ENCODE measurements at regions not wholly inside any gene's neighbourhood (a gene's known extent, or its start where the extent isn't known, plus 50 kb on each side); places are given as distances from the start of the nearest gene placed in this dataset.

GRCh38 chr12:107518868-107519267 lies 166.7 kb upstream of the PWP1 start:
- H3K4me3 ChIP-seq (ENCODE audit: low read length in 2 of 2) = no peak overlapping the region

GRCh38 chr12:107519906-107520859 lies 165.4 kb upstream of the PWP1 start:
- H3K9ac ChIP-seq (ENCODE audit: low read length in 2 of 2) = no peak overlapping the region
- H3K4me3 ChIP-seq (ENCODE audit: low read length in 2 of 2) = no peak overlapping the region
- no peaks in the 10 kb centered on the region for H3K4me1 ChIP-seq (ENCODE audit: control insufficient read depth, insufficient read depth, low read length)
- H3K36me3 ChIP-seq (ENCODE audit: control insufficient read depth in 2 of 2, insufficient read depth in 2 of 2, low read length in 2 of 2) = no peaks in the 10 kb centered on the region
- no peak overlapping the region for H3K27ac ChIP-seq (ENCODE audit: low read length)
- no peaks in the 10 kb centered on the region for H3K27me3 ChIP-seq (ENCODE audit: control insufficient read depth in 1 of 2, insufficient read depth in 2 of 2, low read length in 2 of 2)
- H3K9me3 ChIP-seq (ENCODE audit: control insufficient read depth in 2 of 2, low read length in 2 of 2) = peaks cover 5 to 9% of the 10 kb centered on the region in 2 donors

More at GRCh38 chr12:107518868-107519267, 166.7 kb upstream of the PWP1 start:
- Histone ChIP-seq H3K9ac (ENCODE audit: low read length in 2 of 2) (no peak overlapping the region), H3K9me3 (ENCODE audit: control insufficient read depth in 2 of 2, low read length in 2 of 2) (peaks cover 5 to 9% of the 10 kb centered on the region in 2 donors), H3K27ac (ENCODE audit: low read length) (no peak overlapping the region), H3K36me3 (ENCODE audit: control insufficient read depth in 2 of 2, insufficient read depth in 2 of 2, low read length in 2 of 2) (no peaks in the 10 kb centered on the region), H3K27me3 (ENCODE audit: control insufficient read depth in 1 of 2, insufficient read depth in 2 of 2, low read length in 2 of 2) (no peaks in the 10 kb centered on the region), H3K4me1 (ENCODE audit: control insufficient read depth, insufficient read depth, low read length) (no peaks in the 10 kb centered on the region)

- Histone ChIP-seq H3K9me3 (ENCODE audit: control insufficient read depth in 2 of 2, low read length in 2 of 2) (peaks cover 5 to 9% of the 10 kb centered on the region in 2 donors), H3K4me1 (ENCODE audit: control insufficient read depth, insufficient read depth, low read length) (no peaks in the 10 kb centered on the region), H3K36me3 (ENCODE audit: control insufficient read depth in 2 of 2, insufficient read depth in 2 of 2, low read length in 2 of 2) (no peaks in the 10 kb centered on the region), H3K27me3 (ENCODE audit: control insufficient read depth in 1 of 2, insufficient read depth in 2 of 2, low read length in 2 of 2) (no peaks in the 10 kb centered on the region), H3K27ac (ENCODE audit: low read length) (no peak overlapping the region), H3K4me3 (ENCODE audit: low read length in 2 of 2) (no peak overlapping the region), H3K9ac (ENCODE audit: low read length in 2 of 2) (no peak overlapping the region)
These were observed 163.7 kb upstream of the PWP1 start for GRCh38 chr12:107521826-107522355.

- H3K27me3 ChIP-seq (ENCODE audit: control insufficient read depth in 1 of 2, insufficient read depth in 2 of 2, low read length in 2 of 2) = peaks cover 0 to 1% of the 10 kb centered on the region in 2 donors
- H3K9me3 ChIP-seq (ENCODE audit: control insufficient read depth in 2 of 2, low read length in 2 of 2) = peaks cover 5 to 9% of the 10 kb centered on the region in 2 donors
- no peak overlapping the region for H3K27ac ChIP-seq (ENCODE audit: low read length)
- no peaks in the 10 kb centered on the region for H3K36me3 ChIP-seq (ENCODE audit: control insufficient read depth in 2 of 2, insufficient read depth in 2 of 2, low read length in 2 of 2)
- no peak overlapping the region for H3K9ac ChIP-seq (ENCODE audit: low read length in 2 of 2)
- no peaks in the 10 kb centered on the region for H3K4me1 ChIP-seq (ENCODE audit: control insufficient read depth, insufficient read depth, low read length)
- no peak overlapping the region for H3K4me3 ChIP-seq (ENCODE audit: low read length in 2 of 2)
These were observed 162.7 kb upstream of the PWP1 start for GRCh38 chr12:107522692-107523477.

- Histone ChIP-seq H3K27me3 (ENCODE audit: control insufficient read depth in 1 of 2, insufficient read depth in 2 of 2, low read length in 2 of 2) (peaks cover 0 to 2% of the 10 kb centered on the region in 2 donors), H3K27ac (ENCODE audit: low read length) (no peak overlapping the region), H3K9ac (ENCODE audit: low read length in 2 of 2) (no peak overlapping the region), H3K36me3 (ENCODE audit: control insufficient read depth in 2 of 2, insufficient read depth in 2 of 2, low read length in 2 of 2) (no peaks in the 10 kb centered on the region), H3K9me3 (ENCODE audit: control insufficient read depth in 2 of 2, low read length in 2 of 2) (peaks cover 5 to 7% of the 10 kb centered on the region in 2 donors), H3K4me3 (ENCODE audit: low read length in 2 of 2) (no peak overlapping the region), H3K4me1 (ENCODE audit: control insufficient read depth, insufficient read depth, low read length) (no peaks in the 10 kb centered on the region)
These were observed 161.6 kb upstream of the PWP1 start for GRCh38 chr12:107523775-107524535.

- Histone ChIP-seq H3K36me3 (ENCODE audit: control insufficient read depth in 2 of 2, insufficient read depth in 2 of 2, low read length in 2 of 2) (no peaks in the 10 kb centered on the region), H3K4me1 (ENCODE audit: control insufficient read depth, insufficient read depth, low read length) (no peaks in the 10 kb centered on the region), H3K4me3 (ENCODE audit: low read length in 2 of 2) (no peak overlapping the region), H3K9me3 (ENCODE audit: control insufficient read depth in 2 of 2, low read length in 2 of 2) (peaks cover 5 to 7% of the 10 kb centered on the region in 2 donors), H3K27ac (ENCODE audit: low read length) (no peak overlapping the region), H3K9ac (ENCODE audit: low read length in 2 of 2) (no peak overlapping the region), H3K27me3 (ENCODE audit: control insufficient read depth in 1 of 2, insufficient read depth in 2 of 2, low read length in 2 of 2) (peaks cover 0 to 5% of the 10 kb centered on the region in 2 donors)
These were observed 160.4 kb upstream of the PWP1 start for GRCh38 chr12:107525063-107525718.

- no peaks in the 10 kb centered on the region for H3K36me3 ChIP-seq (ENCODE audit: control insufficient read depth in 2 of 2, insufficient read depth in 2 of 2, low read length in 2 of 2)
- no peaks in the 10 kb centered on the region for H3K4me1 ChIP-seq (ENCODE audit: control insufficient read depth, insufficient read depth, low read length)
- H3K27me3 ChIP-seq (ENCODE audit: control insufficient read depth in 1 of 2, insufficient read depth in 2 of 2, low read length in 2 of 2) = peaks cover 0 to 5% of the 10 kb centered on the region in 2 donors
- H3K27ac ChIP-seq (ENCODE audit: low read length) = no peak overlapping the region
- no peak overlapping the region for H3K4me3 ChIP-seq (ENCODE audit: low read length in 2 of 2)
- peaks cover 7% of the 10 kb centered on the region in 2 donors for H3K9me3 ChIP-seq (ENCODE audit: control insufficient read depth in 2 of 2, low read length in 2 of 2)
- no peak overlapping the region for H3K9ac ChIP-seq (ENCODE audit: low read length in 2 of 2)
These were observed 159.7 kb upstream of the PWP1 start for GRCh38 chr12:107525719-107526554.

GRCh38 chr12:107526555-107527180 lies 158.9 kb upstream of the PWP1 start:
- no peak overlapping the region for H3K27ac ChIP-seq (ENCODE audit: low read length)
- no peaks in the 10 kb centered on the region for H3K4me1 ChIP-seq (ENCODE audit: control insufficient read depth, insufficient read depth, low read length)
- H3K9me3 ChIP-seq (ENCODE audit: control insufficient read depth in 2 of 2, low read length in 2 of 2) = peaks cover 4 to 8% of the 10 kb centered on the region in 2 donors
- peaks cover 0 to 5% of the 10 kb centered on the region in 2 donors for H3K27me3 ChIP-seq (ENCODE audit: control insufficient read depth in 1 of 2, insufficient read depth in 2 of 2, low read length in 2 of 2)
- H3K36me3 ChIP-seq (ENCODE audit: control insufficient read depth in 2 of 2, insufficient read depth in 2 of 2, low read length in 2 of 2) = no peaks in the 10 kb centered on the region
- H3K4me3 ChIP-seq (ENCODE audit: low read length in 2 of 2) = no peak overlapping the region
- no peak overlapping the region for H3K9ac ChIP-seq (ENCODE audit: low read length in 2 of 2)

- H3K27ac ChIP-seq (ENCODE audit: low read length) = no peak overlapping the region
- H3K27me3 ChIP-seq (ENCODE audit: control insufficient read depth in 1 of 2, insufficient read depth in 2 of 2, low read length in 2 of 2) = peaks cover 0 to 5% of the 10 kb centered on the region in 2 donors
- no peaks in the 10 kb centered on the region for H3K36me3 ChIP-seq (ENCODE audit: control insufficient read depth in 2 of 2, insufficient read depth in 2 of 2, low read length in 2 of 2)
- no peaks in the 10 kb centered on the region for H3K4me1 ChIP-seq (ENCODE audit: control insufficient read depth, insufficient read depth, low read length)
- H3K9ac ChIP-seq (ENCODE audit: low read length in 2 of 2) = no peak overlapping the region
- H3K4me3 ChIP-seq (ENCODE audit: low read length in 2 of 2) = no peak overlapping the region
- H3K9me3 ChIP-seq (ENCODE audit: control insufficient read depth in 2 of 2, low read length in 2 of 2) = peaks cover 6 to 8% of the 10 kb centered on the region in 2 donors
These were observed 156.8 kb upstream of the PWP1 start for GRCh38 chr12:107528731-107529365.
